GM19397 (cell line): ENCODE measurements at regions not wholly inside any gene's neighbourhood (a gene's known extent, or its start where the extent isn't known, plus 50 kb on each side); places are given as distances from the start of the nearest gene placed in this dataset.

Experiments used
- ATAC-seq: cut with Tn5 transposase; IDR thresholded peaks from one replicate; pipeline ENCODE4 v1.9.1; 2021; ENCODE audit warnings: mild to moderate bottlenecking, moderate library complexity; ENCODE audit not compliant: unreplicated experiment

GRCh38 chr16:86823888-86824671 is 245.7 kb downstream of the FOXL1 start:
- no peak for ATAC-seq

- ATAC-seq = no peak
Observed at GRCh38 chr16:86824751-86825296, 246.5 kb downstream of the FOXL1 start.

- ATAC-seq = no peak
Observed at GRCh38 chr16:86825631-86826030, 247.3 kb downstream of the FOXL1 start.

GRCh38 chr16:86826941-86827340 is 248.6 kb downstream of the FOXL1 start:
- ATAC-seq = no peak

GRCh38 chr16:86827521-86827920 is 249.2 kb downstream of the FOXL1 start:
- no peak for ATAC-seq

- no peak for ATAC-seq
Observed at GRCh38 chr16:86828202-86828601, 249.9 kb downstream of the FOXL1 start.

- ATAC-seq = no peak
Observed at GRCh38 chr16:86828653-86829052, 250.3 kb downstream of the FOXL1 start.

GRCh38 chr16:86831366-86831765 is 253.0 kb downstream of the FOXL1 start:
- ATAC-seq = no peak

GRCh38 chr16:86833136-86833535 is 254.8 kb downstream of the FOXL1 start:
- no peak for ATAC-seq

- no peak for ATAC-seq
Observed at GRCh38 chr16:86834451-86835035, 256.2 kb downstream of the FOXL1 start.

GRCh38 chr16:86835982-86836381 is 257.6 kb downstream of the FOXL1 start:
- no peak for ATAC-seq

GRCh38 chr16:86836503-86837129 is 258.3 kb downstream of the FOXL1 start:
- no peak for ATAC-seq

- no peak for ATAC-seq
Observed at GRCh38 chr16:86843812-86844211, 265.5 kb downstream of the FOXL1 start.

GRCh38 chr16:86844695-86845094 is 266.3 kb downstream of the FOXL1 start:
- ATAC-seq = no peak

GRCh38 chr16:86846136-86846535 is 267.8 kb downstream of the FOXL1 start:
- no peak for ATAC-seq

GRCh38 chr16:86848821-86849220 is 270.5 kb downstream of the FOXL1 start:
- ATAC-seq = no peak

- no peak for ATAC-seq
Observed at GRCh38 chr16:86850670-86851069, 272.3 kb downstream of the FOXL1 start.

- ATAC-seq = no peak
Observed at GRCh38 chr16:86852135-86852534, 273.8 kb downstream of the FOXL1 start.

- ATAC-seq = no peak
Observed at GRCh38 chr16:86854058-86854621, 275.8 kb downstream of the FOXL1 start.

- ATAC-seq = no peak
Observed at GRCh38 chr16:86854626-86855294, 276.4 kb downstream of the FOXL1 start.
